HS-27A (cell line): ENCODE measurements at regions not wholly inside any gene's neighbourhood (a gene's known extent, or its start where the extent isn't known, plus 50 kb on each side); places are given as distances from the start of the nearest gene placed in this dataset.

ENCODE experiments used
- DNase-seq: peaks from one replicate; pipeline ENCODE4 v3.0.0-alpha.2; 2012; ENCODE audit warnings: low read depth, missing footprints

- DNase-seq = no peak
Observed at GRCh38 chr22:48276994-48277867, 1514.8 kb downstream of the TBC1D22A start.

DNA sequence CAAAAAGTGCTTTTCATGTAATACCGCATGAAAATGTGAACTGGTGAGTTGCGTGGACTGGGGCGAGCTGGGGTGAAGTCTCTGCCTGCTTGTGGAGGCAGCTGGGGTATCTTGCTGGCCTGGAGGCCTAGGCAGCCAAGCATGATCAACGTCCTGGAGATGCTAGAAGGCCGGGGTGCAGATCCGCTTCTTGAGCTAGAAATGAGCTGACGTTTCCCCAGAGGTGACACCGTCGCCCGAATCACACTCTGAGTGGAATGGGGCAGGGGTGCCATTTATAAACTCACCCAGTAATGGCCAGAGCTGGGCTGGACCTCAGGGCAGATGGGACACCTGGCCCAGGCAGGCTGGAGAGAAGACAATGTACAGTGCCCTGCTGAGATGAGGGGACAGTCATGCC, 1513.0 kb downstream of the TBC1D22A start:
- DNase-seq = no peak

- no peak for DNase-seq
Observed at GRCh38 chr22:48270731-48271130, 1508.3 kb downstream of the TBC1D22A start.

DNA sequence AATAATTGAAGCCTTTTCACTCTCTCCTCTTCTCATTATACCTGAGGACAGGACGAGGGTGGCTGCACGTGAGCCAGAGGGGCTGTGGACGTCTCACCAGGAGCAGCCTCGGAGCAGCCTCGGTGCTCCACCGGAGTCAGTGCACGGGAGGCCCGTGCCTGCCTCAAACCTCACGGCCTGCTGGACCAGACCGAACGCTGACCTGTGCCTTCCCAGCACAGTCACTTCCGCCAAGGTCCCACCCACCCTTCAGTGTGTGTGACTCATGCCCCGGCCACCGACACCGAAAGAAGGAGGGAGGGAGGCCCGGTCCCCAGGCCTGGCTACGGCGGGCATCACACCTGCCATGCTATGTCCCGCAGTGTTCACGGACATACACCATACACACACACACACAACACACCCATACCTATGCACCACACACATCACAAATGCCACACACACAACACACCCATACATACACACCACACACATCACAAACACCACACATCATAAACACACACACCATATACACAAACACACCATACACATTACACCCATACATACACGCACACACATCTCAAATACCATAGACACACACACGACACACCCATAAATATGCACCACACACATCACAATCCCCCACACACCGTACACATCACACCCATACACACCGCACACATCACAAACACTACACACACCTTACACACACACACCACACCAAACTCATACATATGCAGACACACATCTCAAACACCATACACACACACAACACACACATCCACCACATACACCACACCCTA, 1506.5 kb downstream of the TBC1D22A start:
- no peak for DNase-seq

- DNase-seq = no peak
Observed at GRCh38 chr22:48268293-48268692, 1505.8 kb downstream of the TBC1D22A start.

DNA sequence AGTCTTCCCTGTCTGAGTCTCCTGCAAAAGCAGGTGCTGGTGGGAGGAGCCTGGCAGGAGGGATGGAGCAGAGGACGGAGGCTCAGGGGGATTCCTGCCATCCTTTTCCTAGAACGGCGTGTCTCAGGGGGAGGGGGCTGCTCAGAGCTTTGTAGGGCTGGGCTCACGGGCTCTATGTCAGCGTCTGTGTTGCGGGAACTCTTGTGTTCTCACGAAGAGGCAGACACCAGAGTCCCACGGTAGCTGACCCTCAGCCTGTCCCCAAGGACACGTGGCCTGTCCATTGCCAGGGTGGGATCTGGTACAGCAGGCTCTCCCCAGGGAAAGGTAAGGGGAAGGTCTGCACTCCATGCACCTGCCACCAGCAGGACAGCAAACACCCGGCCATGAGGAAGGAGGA, 1505.2 kb downstream of the TBC1D22A start:
- DNase-seq = no peak

- DNase-seq = no peak
Observed at GRCh38 chr22:48265000-48265625, 1502.7 kb downstream of the TBC1D22A start.

GRCh38 chr22:48264586-48264985, 1502.1 kb downstream of the TBC1D22A start:
- no peak for DNase-seq

DNA sequence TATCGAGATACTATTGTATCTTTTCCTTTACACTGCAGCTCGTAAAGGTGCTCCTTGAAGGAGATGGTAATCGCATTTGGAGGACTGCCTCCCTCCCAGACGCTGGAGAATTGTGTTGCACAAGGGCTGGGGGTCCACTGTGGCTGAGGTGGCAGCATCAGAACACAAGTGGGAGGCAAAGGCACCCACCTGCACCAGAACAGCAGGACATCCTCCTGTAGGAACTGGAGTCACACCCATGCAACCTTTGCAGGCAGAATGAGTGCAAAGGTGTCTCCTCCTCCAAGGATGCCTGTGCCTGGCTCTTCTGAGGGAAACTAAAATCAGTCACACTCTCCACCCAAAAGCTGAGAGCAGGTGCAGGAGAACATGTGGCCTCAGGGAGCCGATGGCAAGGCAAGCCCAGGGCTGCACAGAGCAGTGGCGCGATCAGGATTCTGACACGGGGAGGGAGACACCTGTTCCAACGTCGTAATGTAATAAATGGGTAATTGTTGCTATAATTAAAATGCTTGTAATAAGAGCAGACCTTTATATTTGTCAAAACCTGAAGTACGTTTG, 1501.4 kb downstream of the TBC1D22A start:
- DNase-seq = no peak

DNA sequence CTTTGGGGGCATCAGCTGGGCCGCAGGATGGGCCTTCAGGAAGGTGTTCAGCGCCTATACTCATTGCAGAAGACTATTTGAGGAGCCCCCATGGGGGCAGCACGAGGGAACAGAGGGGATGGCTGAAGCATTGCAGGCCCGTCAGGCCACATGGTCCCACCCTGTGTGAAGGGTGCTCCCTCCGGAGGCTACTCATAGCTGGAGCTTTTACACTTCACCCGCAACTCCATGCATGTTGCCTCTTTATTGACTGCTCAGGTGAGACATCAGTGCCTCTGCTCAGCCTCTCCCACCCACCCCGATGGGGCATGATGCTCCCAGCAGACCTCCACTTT, 1500.9 kb downstream of the TBC1D22A start:
- no peak for DNase-seq

DNA sequence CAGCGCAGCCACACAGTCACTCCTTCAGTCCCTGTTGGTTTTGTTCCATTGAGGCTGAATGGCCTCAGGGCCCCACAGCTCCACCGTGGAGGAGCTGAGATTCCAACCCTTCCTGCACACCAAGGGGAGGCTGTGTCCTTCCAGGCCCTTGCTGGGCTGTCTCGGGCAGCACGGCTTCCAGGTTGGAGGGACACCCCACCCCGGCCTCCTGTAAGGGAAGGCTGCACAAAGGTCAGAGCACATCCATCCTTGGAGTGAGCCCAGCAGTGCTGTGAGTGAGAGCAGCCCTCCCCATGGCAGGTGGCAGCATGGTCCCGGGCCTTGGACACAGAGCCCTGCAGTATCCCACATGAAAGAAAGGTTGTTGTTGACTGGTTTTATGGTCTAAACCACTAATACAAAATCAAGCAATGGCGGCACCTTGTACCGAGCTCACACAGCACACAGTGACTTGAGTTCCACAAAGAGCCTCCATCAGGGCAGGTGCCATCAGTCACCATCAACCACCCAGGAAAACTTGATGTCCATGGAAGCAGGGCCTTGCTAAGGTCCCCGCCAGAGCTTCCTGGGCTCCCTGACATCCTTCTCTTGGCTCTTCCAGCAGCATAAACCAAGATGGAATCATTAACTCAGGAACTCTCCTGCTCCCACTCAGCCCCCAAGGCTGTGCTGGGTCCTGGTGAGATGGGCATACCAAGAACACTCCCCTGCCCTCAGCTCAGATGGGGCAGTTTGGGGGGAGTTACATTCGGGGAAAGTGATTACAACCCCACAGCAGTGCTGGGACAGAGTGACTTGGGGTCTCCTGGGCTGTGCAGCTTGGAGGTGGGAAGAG, 1500.4 kb downstream of the TBC1D22A start:
- DNase-seq = no peak

DNA sequence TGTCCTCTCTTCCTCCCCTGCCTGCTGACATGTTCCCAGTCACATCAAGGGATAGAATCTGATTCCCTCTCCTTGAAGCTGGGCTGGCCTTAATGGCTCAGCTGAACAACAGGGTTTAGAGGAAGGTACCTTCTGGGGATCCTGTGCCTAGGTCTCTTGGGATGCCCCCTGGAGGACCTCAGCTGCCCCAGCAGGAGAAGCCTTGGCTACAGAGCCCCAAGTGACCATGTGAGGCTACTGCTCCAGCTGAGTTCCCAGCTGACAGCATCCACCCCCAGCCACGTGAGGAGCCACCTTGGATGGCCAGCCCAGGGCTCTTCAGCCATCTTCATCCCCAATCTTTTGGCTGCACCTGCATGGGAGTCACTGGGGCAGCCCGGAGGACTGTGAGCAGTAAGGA, 1499.3 kb downstream of the TBC1D22A start:
- no peak for DNase-seq

DNA sequence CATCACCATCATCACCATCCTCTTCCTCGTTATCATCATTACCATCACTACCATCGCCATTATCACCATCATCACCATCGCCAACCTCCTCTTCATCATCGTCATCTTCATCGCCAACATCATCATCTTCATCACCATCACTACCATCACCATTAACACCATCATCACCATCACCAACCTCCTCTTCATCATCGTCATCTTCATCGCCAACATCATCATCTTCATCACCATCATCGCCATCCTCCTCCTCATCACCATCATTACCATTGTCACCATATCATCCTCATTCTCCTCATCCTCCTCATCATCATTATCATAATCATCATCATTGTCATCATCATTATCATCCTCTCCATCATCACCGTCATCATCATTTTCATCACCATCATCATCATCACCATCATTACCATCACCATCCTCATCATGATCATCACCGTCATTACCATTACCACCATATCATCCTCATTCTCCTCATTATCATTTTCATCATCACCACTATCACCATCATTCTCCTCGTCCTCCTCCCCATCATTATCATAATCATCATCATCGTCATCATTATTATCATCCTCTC, 1498.7 kb downstream of the TBC1D22A start:
- no peak for DNase-seq

DNA sequence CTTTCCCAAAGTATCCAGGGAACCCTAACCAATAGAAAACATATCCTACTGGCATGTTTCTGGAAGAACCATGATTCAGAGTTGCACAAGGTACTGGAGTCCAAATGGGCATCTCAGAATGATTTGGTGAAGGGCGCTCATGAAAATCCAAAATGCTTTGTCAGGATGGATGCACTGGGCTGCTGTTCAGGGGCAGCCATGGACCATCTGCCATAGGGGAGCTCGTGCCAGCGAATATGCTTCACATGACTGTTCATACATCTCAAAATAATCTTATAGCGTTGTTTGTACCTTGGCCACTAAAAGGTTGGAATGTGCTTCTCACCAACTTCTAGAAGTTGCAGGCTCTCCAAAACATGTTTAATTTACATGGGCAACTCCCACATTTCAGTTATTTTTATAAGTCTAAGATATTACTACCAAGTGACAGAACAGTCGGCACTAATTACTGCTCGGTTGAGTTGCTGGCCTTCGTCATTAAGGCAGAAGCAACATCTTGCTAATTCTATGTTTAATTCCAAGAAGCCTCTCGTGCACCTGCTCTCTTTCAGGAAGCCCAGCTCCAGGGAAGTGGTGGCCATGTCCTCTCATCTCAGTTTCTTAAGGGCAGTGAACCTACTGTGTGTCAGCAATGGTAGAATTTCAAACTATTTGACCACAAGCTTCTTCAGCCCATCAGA, 1497.7 kb downstream of the TBC1D22A start:
- DNase-seq = no peak

- DNase-seq = no peak
Observed at GRCh38 chr22:48258811-48259210, 1496.4 kb downstream of the TBC1D22A start.

DNA sequence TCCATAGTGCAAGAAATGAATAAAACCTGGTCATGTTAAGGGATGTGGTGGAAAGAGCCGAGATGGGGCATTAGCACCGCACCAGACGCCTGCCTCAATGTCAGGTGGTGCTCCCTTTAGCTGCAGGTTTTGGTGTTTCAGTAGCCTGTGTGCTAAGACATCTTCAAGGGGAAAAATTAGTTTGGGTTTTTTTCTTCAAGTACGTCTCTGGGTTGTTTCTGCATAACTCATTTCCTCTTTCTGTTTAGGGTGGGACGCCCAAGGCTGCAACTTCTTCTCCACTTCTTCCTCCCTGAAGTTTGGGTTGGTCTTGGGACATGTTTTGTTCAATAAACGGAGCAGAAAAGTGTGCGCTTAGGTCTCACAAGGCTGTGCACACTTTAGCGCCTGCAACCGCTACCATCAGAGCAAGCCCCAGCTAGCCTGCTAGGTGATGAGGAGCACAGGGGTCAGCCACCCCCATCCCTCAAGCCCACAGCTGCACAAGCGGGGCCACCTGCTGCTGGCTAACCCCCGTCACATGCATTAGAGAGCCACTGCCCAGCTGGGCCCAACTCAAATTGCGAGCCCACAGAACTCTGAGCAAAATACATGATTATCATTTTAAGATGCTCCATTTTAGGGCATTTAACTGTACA, 1495.7 kb downstream of the TBC1D22A start:
- DNase-seq = no peak

- DNase-seq = no peak
Observed at GRCh38 chr22:48257685-48258055, 1495.2 kb downstream of the TBC1D22A start.

- DNase-seq = no peak
Observed at GRCh38 chr22:48256776-48257684, 1494.6 kb downstream of the TBC1D22A start.

DNA sequence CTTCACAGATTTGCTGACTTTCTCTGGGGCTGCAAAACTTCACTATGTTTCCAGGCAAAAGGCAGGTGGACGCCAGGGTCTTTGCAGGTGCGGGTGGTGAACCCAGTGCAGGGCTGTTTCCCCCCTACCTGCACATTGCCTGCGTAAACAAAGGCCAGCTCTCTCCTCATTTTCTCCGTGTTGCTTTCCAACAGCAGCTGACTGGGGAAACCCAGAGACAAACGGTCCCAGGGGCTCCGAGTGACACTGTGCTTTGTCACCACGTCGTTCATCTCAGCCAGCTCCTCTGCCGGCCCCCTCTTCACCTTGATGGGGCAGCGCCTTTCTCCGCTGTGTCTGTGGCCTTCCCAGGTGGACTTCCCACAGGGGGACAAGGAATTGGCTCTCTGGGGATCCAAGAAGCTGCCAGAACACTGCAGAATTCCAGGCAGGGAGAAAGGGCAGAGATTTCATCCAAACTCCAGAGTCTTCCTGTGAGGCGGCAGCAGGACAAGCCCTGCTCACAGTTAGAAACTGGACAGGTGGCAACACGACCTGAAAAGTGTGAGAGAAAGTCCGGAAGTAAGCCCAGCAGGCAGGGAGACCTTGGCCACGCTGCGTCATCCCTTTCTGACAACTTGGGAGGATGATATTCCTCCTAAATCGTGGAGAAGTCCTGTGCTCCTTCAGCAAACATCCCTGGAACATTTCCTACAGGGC, 1493.7 kb downstream of the TBC1D22A start:
- DNase-seq = no peak
